Fibroblast of lung (primary cell): ENCODE measurements at regions not wholly inside any gene's neighbourhood (a gene's known extent, or its start where the extent isn't known, plus 50 kb on each side); places are given as distances from the start of the nearest gene placed in this dataset.

Experiments used
- CTCF ChIP-seq, 2 donors: IDR thresholded peaks in 1 of 2; conservative IDR thresholded peaks in 1 of 2; 1 replicate in 1 of 2; 2 replicates in 1 of 2; pipeline ENCODE4 v1.5.1; 2011 to 2012; ENCODE audit warnings: low read length in 2 of 2, control low read depth in 1 of 2, inconsistent platforms in 1 of 2, low read depth in 1 of 2, mild to moderate bottlenecking in 1 of 2
- EZH2 ChIP-seq: IDR thresholded peaks from 2 replicates; pipeline ENCODE4 v1.5.1; 2012; ENCODE audit warnings: low read length, control low read depth, mild to moderate bottlenecking; ENCODE audit errors: missing control alignments

- no peak for TF ChIP-seq CTCF (conservative IDR thresholded peaks at IDR 0.05 in 1 of 2, IDR thresholded peaks at IDR 0.05 in 1 of 2; ENCODE audit: low read depth in 1 of 2, low read length in 2 of 2)
- no peak for TF ChIP-seq EZH2
These were observed 354.2 kb upstream of the FAT1 start for GRCh38 chr4:187077744-187078401.
